Right lobe of liver (tissue), 4 donors: ENCODE measurements at regions not wholly inside any gene's neighbourhood (a gene's known extent, or its start where the extent isn't known, plus 50 kb on each side); places are given as distances from the start of the nearest gene placed in this dataset.

ENCODE experiments used
- CTCF ChIP-seq, 4 donors: fragments of 200-600 bp in 3 of 4; fragments of 450-650 bp in 1 of 4; IDR thresholded peaks; one replicate each; pipeline versions ENCODE4 v1.5.1 to v1.8.0; 2016 to 2022; ENCODE audit warnings: antibody characterized with exemption in 4 of 4, mild to moderate bottlenecking in 2 of 4
- POLR2A ChIP-seq: fragments of 450-650 bp; IDR thresholded peaks from one replicate; pipeline ENCODE4 v1.6.1; 2017; ENCODE audit warnings: antibody characterized with exemption, mild to moderate bottlenecking
- donor health status: DM: no; HTN: no; CAD: no.
- donor health status: DM: no; HTN: no; CAD: no.
- donor health status: DM: no; HTN: yes; CAD: no.

GRCh38 chr2:172262486-172262885 lies 159.8 kb upstream of the DLX2 start:
- TF ChIP-seq CTCF (IDR thresholded peaks at IDR 0.05) (no peak), POLR2A (no peak)
